Parathyroid adenoma (tissue), 2 donors: ENCODE measurements at regions not wholly inside any gene's neighbourhood (a gene's known extent, or its start where the extent isn't known, plus 50 kb on each side); places are given as distances from the start of the nearest gene placed in this dataset.
"Not testable (repeated sequence)": the region's sequence is repeated elsewhere in the genome, so short reads cannot be mapped to it uniquely, and the experiment has no call there.

Experiments used
- H2AFZ ChIP-seq: fragments of 300-600 bp; sonication (generic); one replicate; pipeline ENCODE4 v1.7.0; 2017; ENCODE audit warnings: antibody characterized with exemption, mild to moderate bottlenecking
- H3K27ac ChIP-seq: fragments of 300-600 bp; sonication (generic); one replicate; pipeline ENCODE4 v1.7.0; 2017
- H3K27me3 ChIP-seq: fragments of 300-600 bp; sonication (generic); one replicate; pipeline ENCODE4 v1.7.0; 2017; ENCODE audit warnings: low read length; ENCODE audit not compliant: control insufficient read depth, insufficient read depth
- H3K36me3 ChIP-seq: fragments of 300-600 bp; sonication (generic); one replicate; pipeline ENCODE4 v1.7.0; 2017; ENCODE audit warnings: low read length; ENCODE audit not compliant: control insufficient read depth, insufficient read depth
- H3K4me1 ChIP-seq: fragments of 300-600 bp; sonication (generic); one replicate; pipeline ENCODE4 v1.7.0; 2017; ENCODE audit warnings: control low read depth
- H3K4me2 ChIP-seq: fragments of 300-600 bp; sonication (generic); one replicate; pipeline ENCODE4 v1.7.0; 2017; ENCODE audit warnings: low read length
- H3K4me3 ChIP-seq: fragments of 300-600 bp; sonication (generic); one replicate; pipeline ENCODE4 v1.7.0; 2017; ENCODE audit warnings: low read depth, low read length
- H3K79me2 ChIP-seq: fragments of 300-600 bp; sonication (generic); one replicate; pipeline ENCODE4 v1.7.0; 2017; ENCODE audit warnings: control low read depth
- H3K9ac ChIP-seq: fragments of 300-600 bp; sonication (generic); one replicate; pipeline ENCODE4 v1.7.0; 2017; ENCODE audit warnings: mild to moderate bottlenecking
- H3K9me3 ChIP-seq: fragments of 300-600 bp; sonication (generic); one replicate; pipeline ENCODE4 v1.7.0; 2017; ENCODE audit warnings: low read length; ENCODE audit not compliant: control insufficient read depth
- TF ChIP-seq, protein P1 (sequence below): fragments of 300-600 bp; sonication (generic); IDR thresholded peaks from one replicate; pipeline ENCODE4 v1.7.0; 2017; ENCODE audit warnings: antibody characterized with exemption, mild to moderate bottlenecking
- donor health status: primary hyperparathyroidism.

GRCh38 chr7:85341121-85341520 is 154.3 kb upstream of the SEMA3D start:
- H3K27ac ChIP-seq: no peak overlapping the region
- H3K36me3 ChIP-seq: no peaks in the 10 kb centered on the region
- no peak overlapping the region for H3K4me2 ChIP-seq
- no peak overlapping the region for H3K9ac ChIP-seq
- H3K9me3 ChIP-seq: peaks cover 2% of the 10 kb centered on the region
- TF ChIP-seq, protein P1, sequence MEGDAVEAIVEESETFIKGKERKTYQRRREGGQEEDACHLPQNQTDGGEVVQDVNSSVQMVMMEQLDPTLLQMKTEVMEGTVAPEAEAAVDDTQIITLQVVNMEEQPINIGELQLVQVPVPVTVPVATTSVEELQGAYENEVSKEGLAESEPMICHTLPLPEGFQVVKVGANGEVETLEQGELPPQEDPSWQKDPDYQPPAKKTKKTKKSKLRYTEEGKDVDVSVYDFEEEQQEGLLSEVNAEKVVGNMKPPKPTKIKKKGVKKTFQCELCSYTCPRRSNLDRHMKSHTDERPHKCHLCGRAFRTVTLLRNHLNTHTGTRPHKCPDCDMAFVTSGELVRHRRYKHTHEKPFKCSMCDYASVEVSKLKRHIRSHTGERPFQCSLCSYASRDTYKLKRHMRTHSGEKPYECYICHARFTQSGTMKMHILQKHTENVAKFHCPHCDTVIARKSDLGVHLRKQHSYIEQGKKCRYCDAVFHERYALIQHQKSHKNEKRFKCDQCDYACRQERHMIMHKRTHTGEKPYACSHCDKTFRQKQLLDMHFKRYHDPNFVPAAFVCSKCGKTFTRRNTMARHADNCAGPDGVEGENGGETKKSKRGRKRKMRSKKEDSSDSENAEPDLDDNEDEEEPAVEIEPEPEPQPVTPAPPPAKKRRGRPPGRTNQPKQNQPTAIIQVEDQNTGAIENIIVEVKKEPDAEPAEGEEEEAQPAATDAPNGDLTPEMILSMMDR: no peak
- no peak overlapping the region for H3K4me3 ChIP-seq
- H3K27me3 ChIP-seq: no peaks in the 10 kb centered on the region
- no peaks in the 10 kb centered on the region for H3K79me2 ChIP-seq
- no peak overlapping the region for H2AFZ ChIP-seq
- no peaks in the 10 kb centered on the region for H3K4me1 ChIP-seq

- Histone ChIP-seq H3K9ac (no peak overlapping the region), H3K27ac (no peak overlapping the region), H3K9me3 (no peaks in the 10 kb centered on the region), H3K27me3 (no peaks in the 10 kb centered on the region), H3K4me3 (no peak overlapping the region), H3K4me1 (no peaks in the 10 kb centered on the region), H2AFZ (no peak overlapping the region), H3K79me2 (no peaks in the 10 kb centered on the region), H3K36me3 (no peaks in the 10 kb centered on the region), H3K4me2 (no peak overlapping the region)
- TF ChIP-seq, protein P1: no peak
These were observed 149.2 kb upstream of the SEMA3D start for GRCh38 chr7:85336086-85336485.

GRCh38 chr7:85335113-85335512 is 148.3 kb upstream of the SEMA3D start:
- not testable (repeated sequence) for H3K36me3 ChIP-seq, H2AFZ ChIP-seq, H3K27ac ChIP-seq, H3K4me3 ChIP-seq, H3K4me1 ChIP-seq, H3K9ac ChIP-seq, H3K4me2 ChIP-seq, H3K9me3 ChIP-seq, H3K79me2 ChIP-seq, H3K27me3 ChIP-seq

GRCh38 chr7:85328456-85328998 is 141.7 kb upstream of the SEMA3D start:
- H3K9ac ChIP-seq: no peak overlapping the region
- H3K27ac ChIP-seq: no peak overlapping the region
- H3K27me3 ChIP-seq: no peaks in the 10 kb centered on the region
- no peaks in the 10 kb centered on the region for H3K4me1 ChIP-seq
- no peaks in the 10 kb centered on the region for H3K9me3 ChIP-seq
- TF ChIP-seq, protein P1: no peak
- H2AFZ ChIP-seq: no peak overlapping the region
- no peak overlapping the region for H3K4me2 ChIP-seq
- H3K4me3 ChIP-seq: no peak overlapping the region
- no peaks in the 10 kb centered on the region for H3K79me2 ChIP-seq
- H3K36me3 ChIP-seq: no peaks in the 10 kb centered on the region

GRCh38 chr7:85324145-85324799 is 137.4 kb upstream of the SEMA3D start:
- TF ChIP-seq, protein P1: no peak
- no peak overlapping the region for H3K4me2 ChIP-seq
- H3K4me3 ChIP-seq: no peak overlapping the region
- no peak overlapping the region for H2AFZ ChIP-seq
- H3K27ac ChIP-seq: no peak overlapping the region
- H3K79me2 ChIP-seq: no peaks in the 10 kb centered on the region
- no peak overlapping the region for H3K9ac ChIP-seq
- H3K4me1 ChIP-seq: no peaks in the 10 kb centered on the region
- no peaks in the 10 kb centered on the region for H3K36me3 ChIP-seq
- H3K9me3 ChIP-seq: no peaks in the 10 kb centered on the region
- H3K27me3 ChIP-seq: no peaks in the 10 kb centered on the region
